NCI-H2107 treated with DMSO at 0.1 percent for 48 hours (cell line): ENCODE measurements at regions not wholly inside any gene's neighbourhood (a gene's known extent, or its start where the extent isn't known, plus 50 kb on each side); places are given as distances from the start of the nearest gene placed in this dataset.

Experiments used
- DNase-seq: peaks from one replicate; lab custom pipeline; 2025; ENCODE audit not compliant: unreplicated experiment; lab: John Stamatoyannopoulos, UW

GRCh38 chr7:53504914-53505313 is 469.5 kb downstream of the POM121L12 start:
- DNase-seq: no peak

- DNase-seq: no peak
Measured at GRCh38 chr7:53518319-53518718, 482.9 kb downstream of the POM121L12 start.

GRCh38 chr7:53520841-53521240 is 485.4 kb downstream of the POM121L12 start:
- DNase-seq: no peak

- no peak for DNase-seq
Measured at GRCh38 chr7:53521638-53522184, 486.3 kb downstream of the POM121L12 start.

GRCh38 chr7:53539558-53539957 is 504.1 kb downstream of the POM121L12 start:
- no peak for DNase-seq

GRCh38 chr7:53541475-53541874 is 506.0 kb downstream of the POM121L12 start:
- no peak for DNase-seq

- no peak for DNase-seq
Measured at GRCh38 chr7:53542157-53542556, 506.7 kb downstream of the POM121L12 start.
